ENCODE measurements at regions not wholly inside any gene's neighbourhood (a gene's known extent, or its start where the extent isn't known, plus 50 kb on each side); places are given as distances from the start of the nearest gene placed in this dataset.
A peak's percentile ranks its signal among the peaks of the same experiment; 100 is the strongest.

GRCh38 chr3:193974671-193975535 lies 161.0 kb upstream of the HES1 start:
- Mint-ChIP-seq H3K36me3 (ENCODE audit: low read depth) (no peaks in the 10 kb centered on the region), H3K27ac (peak overlapping the region; percentile 72), H3K4me1 (peaks cover 47% of the 10 kb centered on the region), H3K27me3 (ENCODE audit: insufficient read depth, low read depth, poor library complexity) (peaks cover 18% of the 10 kb centered on the region), H3K4me3 (peak overlapping the region; percentile 53), H3K9me3 (no peaks in the 10 kb centered on the region)
- no peaks in the 10 kb centered on the region for H3K79me2 ChIP-seq (replicated peaks; ENCODE audit: insufficient read depth)
- TF ChIP-seq ZNF462 (CRISPR knock-in tag; IDR thresholded peaks at IDR 0.05) (0 out of 2 replicates have a peak, but pooled peaks have one; percentile 34), STAT1 (IDR thresholded peaks at IDR 0.05; ENCODE audit: unreplicated experiment) (no peak)
- peak overlapping the region; percentile 4; the same call in 1 of the 2 replicates for H2AFZ ChIP-seq
- no peak overlapping the region for H3K27ac ChIP-seq (ENCODE audit: low read depth)
- DNase-seq (ENCODE audit: low spot score) (peak; percentile 72), ATAC-seq (peak; percentile 86)
- no peaks in the 10 kb centered on the region for H3K27me3 ChIP-seq (ENCODE audit: insufficient read depth)
- H3F3A ChIP-seq (replicated peaks; ENCODE audit: low read depth), result no peaks in the 10 kb centered on the region
- no peaks in the 10 kb centered on the region for H4K20me1 ChIP-seq (replicated peaks; ENCODE audit: insufficient read depth)
- no peaks in the 10 kb centered on the region for H3K9me2 ChIP-seq (ENCODE audit: insufficient read depth)
- H3K4me1 ChIP-seq (ENCODE audit: insufficient read depth), result peaks cover 27% of the 10 kb centered on the region
- H3K36me3 ChIP-seq (ENCODE audit: insufficient read depth), result no peaks in the 10 kb centered on the region
- peak overlapping the region; percentile 13; the same call in 1 of the 2 replicates for H3K4me3 ChIP-seq
- peak overlapping the region; percentile 39 for H3K4me2 ChIP-seq

GRCh38 chr3:193977622-193978021 lies 158.3 kb upstream of the HES1 start:
- Mint-ChIP-seq H3K4me1 (peaks cover 32% of the 10 kb centered on the region), H3K36me3 (ENCODE audit: low read depth) (no peaks in the 10 kb centered on the region), H3K27me3 (ENCODE audit: insufficient read depth, low read depth, poor library complexity) (peaks cover 26% of the 10 kb centered on the region), H3K27ac (no peak overlapping the region), H3K9me3 (no peaks in the 10 kb centered on the region), H3K4me3 (no peak overlapping the region)
- H3K27ac ChIP-seq (ENCODE audit: low read depth), result no peak overlapping the region
- H3F3A ChIP-seq (replicated peaks; ENCODE audit: low read depth), result no peaks in the 10 kb centered on the region
- H3K4me3 ChIP-seq, result no peak overlapping the region
- H2AFZ ChIP-seq, result no peak overlapping the region
- peaks cover 20% of the 10 kb centered on the region for H3K4me1 ChIP-seq (ENCODE audit: insufficient read depth)
- no peak overlapping the region for H3K4me2 ChIP-seq
- H3K79me2 ChIP-seq (replicated peaks; ENCODE audit: insufficient read depth), result no peaks in the 10 kb centered on the region
- no peaks in the 10 kb centered on the region for H3K27me3 ChIP-seq (ENCODE audit: insufficient read depth)
- no peaks in the 10 kb centered on the region for H3K36me3 ChIP-seq (ENCODE audit: insufficient read depth)
- DNase-seq (ENCODE audit: low spot score) (no peak), ATAC-seq (no peak)
- H4K20me1 ChIP-seq (replicated peaks; ENCODE audit: insufficient read depth), result no peaks in the 10 kb centered on the region
- H3K9me2 ChIP-seq (ENCODE audit: insufficient read depth), result no peaks in the 10 kb centered on the region
- TF ChIP-seq EZH2phosphoT487 (IDR thresholded peaks at IDR 0.05; ENCODE audit: unreplicated experiment) (no peak), ZNF331 (CRISPR knock-in tag; IDR thresholded peaks at IDR 0.05; ENCODE audit: low read depth) (no peak), STAT1 (IDR thresholded peaks at IDR 0.05; ENCODE audit: unreplicated experiment) (no peak), POLR2AphosphoS5 (IDR thresholded peaks at IDR 0.05; ENCODE audit: low read depth) (no peak), JUNB (IDR thresholded peaks at IDR 0.05; ENCODE audit: unreplicated experiment) (no peak), EZH2 (IDR thresholded peaks at IDR 0.05; ENCODE audit: low read depth, unreplicated experiment) (no peak), CTCF (conservative IDR thresholded peaks at IDR 0.05; ENCODE audit: low read depth in 2 of 2) (no peak), CREB1 (CRISPR knock-in tag; IDR thresholded peaks at IDR 0.05; ENCODE audit: low read depth) (no peak)
